ENCODE measurements at regions not wholly inside any gene's neighbourhood (a gene's known extent, or its start where the extent isn't known, plus 50 kb on each side); places are given as distances from the start of the nearest gene placed in this dataset.

- TF ChIP-seq, protein P1, sequence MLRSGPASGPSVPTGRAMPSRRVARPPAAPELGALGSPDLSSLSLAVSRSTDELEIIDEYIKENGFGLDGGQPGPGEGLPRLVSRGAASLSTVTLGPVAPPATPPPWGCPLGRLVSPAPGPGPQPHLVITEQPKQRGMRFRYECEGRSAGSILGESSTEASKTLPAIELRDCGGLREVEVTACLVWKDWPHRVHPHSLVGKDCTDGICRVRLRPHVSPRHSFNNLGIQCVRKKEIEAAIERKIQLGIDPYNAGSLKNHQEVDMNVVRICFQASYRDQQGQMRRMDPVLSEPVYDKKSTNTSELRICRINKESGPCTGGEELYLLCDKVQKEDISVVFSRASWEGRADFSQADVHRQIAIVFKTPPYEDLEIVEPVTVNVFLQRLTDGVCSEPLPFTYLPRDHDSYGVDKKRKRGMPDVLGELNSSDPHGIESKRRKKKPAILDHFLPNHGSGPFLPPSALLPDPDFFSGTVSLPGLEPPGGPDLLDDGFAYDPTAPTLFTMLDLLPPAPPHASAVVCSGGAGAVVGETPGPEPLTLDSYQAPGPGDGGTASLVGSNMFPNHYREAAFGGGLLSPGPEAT (IDR thresholded peaks at IDR 0.05; ENCODE audit: low read depth): no peak
- TF ChIP-seq SPI1 (IDR thresholded peaks at IDR 0.05; ENCODE audit: borderline replicate concordance, insufficient read depth, low read depth, low read length) (no peak), TARDBP (IDR thresholded peaks at IDR 0.05; ENCODE audit: borderline replicate concordance) (no peak), TAF1 (IDR thresholded peaks at IDR 0.05; ENCODE audit: borderline replicate concordance, low read depth, low read length) (no peak)
These were observed 76.9 kb upstream of the PAPOLG start (continued) for GRCh38 chr2:60679036-60679780.

DNA sequence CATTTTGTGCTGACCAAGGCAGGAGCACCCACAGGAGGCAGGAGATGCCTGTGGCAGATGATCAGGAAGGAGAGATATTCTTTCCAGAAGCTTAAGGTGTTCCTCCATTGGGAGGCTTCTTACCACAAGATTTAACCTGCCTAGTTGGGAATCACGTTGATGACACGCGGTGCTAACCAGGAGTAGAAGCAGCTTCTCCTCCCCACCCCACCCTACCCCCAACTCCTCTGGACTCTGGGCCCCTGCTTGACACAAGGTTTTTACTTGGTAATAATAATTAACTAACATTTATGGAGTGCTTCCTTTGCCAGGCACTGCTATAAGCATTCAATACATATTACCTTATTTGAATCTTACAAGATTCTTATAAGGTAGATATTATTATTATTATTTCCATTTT is 62.5 kb upstream of the PAPOLG start:
- peaks cover 0 to 3% of the 10 kb centered on the region in 2 experiments; a peak in 1 of 4 replicates for H3K27me3 ChIP-seq (replicated peaks in 1 of 2; ENCODE audit: control insufficient read depth in 2 of 2, insufficient read depth in 2 of 2, low read length in 1 of 2)
- DNase-seq (ENCODE audit: low read depth, low spot score): no peak
- in situ Hi-C loops (cut with MboI): no loop called here
- no peaks in the 10 kb centered on the region for H3K36me3 ChIP-seq (ENCODE audit: control insufficient read depth in 2 of 2, insufficient read depth in 2 of 2, low read length in 1 of 2)
- H3K4me1 ChIP-seq (ENCODE audit: control insufficient read depth, insufficient read depth, low read length): no peaks in the 10 kb centered on the region
- H3K79me2 ChIP-seq (ENCODE audit: control insufficient read depth, insufficient read depth, low read length): no peaks in the 10 kb centered on the region
- no peaks in the 10 kb centered on the region for H3K9me3 ChIP-seq (replicated peaks; ENCODE audit: control insufficient read depth, insufficient read depth, low read length)
- no TSS peak for BruUV-seq (replicated peaks)
- ChIA-PET SMC1A (ENCODE audit: uncharacterized antibody, unreplicated experiment) (no interaction called here), POLR2A (no interaction called here), RAD21 (ENCODE audit: unreplicated experiment) (no interaction called here), CTCF (no interaction called here)
- no peak overlapping the region for H3K4me3 ChIP-seq
- H3K9ac ChIP-seq (ENCODE audit: control insufficient read depth, insufficient read depth, low read length): no peak overlapping the region
- H2AFZ ChIP-seq (ENCODE audit: control insufficient read depth, low read depth, low read length): no peak overlapping the region
- ATAC-seq: no peak
- no peak overlapping the region for H3K4me2 ChIP-seq (ENCODE audit: control insufficient read depth, insufficient read depth)
- 77% methylated on average over 3 of the region's 3 CpGs for WGBS (ENCODE audit: insufficient coverage, insufficient replicate concordance, low lambda C conversion rate, missing lambda C conversion rate)
- intact Hi-C loops (cut with micrococcal nuclease; ENCODE audit: unreplicated experiment): no loop called here
- no peak overlapping the region for H3K27ac ChIP-seq (ENCODE audit: control insufficient read depth, insufficient read depth)
- no peaks in the 10 kb centered on the region for H4K20me1 ChIP-seq (ENCODE audit: control insufficient read depth, insufficient read depth)
- no peak for FAIRE-seq
- TF ChIP-seq CBX3 (IDR thresholded peaks at IDR 0.05; ENCODE audit: borderline replicate concordance, low read depth) (no peak), FOS (IDR thresholded peaks at IDR 0.05; ENCODE audit: borderline replicate concordance, extremely low read depth, insufficient read length) (no peak), CREM (IDR thresholded peaks at IDR 0.05; ENCODE audit: low read depth) (no peak), SMARCA5 (IDR thresholded peaks at IDR 0.05) (no peak), ZBED1 (IDR thresholded peaks at IDR 0.05; ENCODE audit: borderline replicate concordance) (no peak), ZSCAN29 (IDR thresholded peaks at IDR 0.05) (no peak), HDGF (IDR thresholded peaks at IDR 0.05) (no peak), NFIC (IDR thresholded peaks at IDR 0.05; ENCODE audit: low read depth, low read length) (no peak), KDM1A (IDR thresholded peaks at IDR 0.05; ENCODE audit: borderline replicate concordance) (no peak), SREBF2 (IDR thresholded peaks at IDR 0.05; ENCODE audit: low read length) (no peak), WRNIP1 (IDR thresholded peaks at IDR 0.05; ENCODE audit: borderline replicate concordance, low read depth, low read length) (no peak), NR2F1 (conservative IDR thresholded peaks at IDR 0.05) (no peak), RBBP5 (conservative IDR thresholded peaks at IDR 0.05) (no peak)
- TF ChIP-seq, protein P2, sequence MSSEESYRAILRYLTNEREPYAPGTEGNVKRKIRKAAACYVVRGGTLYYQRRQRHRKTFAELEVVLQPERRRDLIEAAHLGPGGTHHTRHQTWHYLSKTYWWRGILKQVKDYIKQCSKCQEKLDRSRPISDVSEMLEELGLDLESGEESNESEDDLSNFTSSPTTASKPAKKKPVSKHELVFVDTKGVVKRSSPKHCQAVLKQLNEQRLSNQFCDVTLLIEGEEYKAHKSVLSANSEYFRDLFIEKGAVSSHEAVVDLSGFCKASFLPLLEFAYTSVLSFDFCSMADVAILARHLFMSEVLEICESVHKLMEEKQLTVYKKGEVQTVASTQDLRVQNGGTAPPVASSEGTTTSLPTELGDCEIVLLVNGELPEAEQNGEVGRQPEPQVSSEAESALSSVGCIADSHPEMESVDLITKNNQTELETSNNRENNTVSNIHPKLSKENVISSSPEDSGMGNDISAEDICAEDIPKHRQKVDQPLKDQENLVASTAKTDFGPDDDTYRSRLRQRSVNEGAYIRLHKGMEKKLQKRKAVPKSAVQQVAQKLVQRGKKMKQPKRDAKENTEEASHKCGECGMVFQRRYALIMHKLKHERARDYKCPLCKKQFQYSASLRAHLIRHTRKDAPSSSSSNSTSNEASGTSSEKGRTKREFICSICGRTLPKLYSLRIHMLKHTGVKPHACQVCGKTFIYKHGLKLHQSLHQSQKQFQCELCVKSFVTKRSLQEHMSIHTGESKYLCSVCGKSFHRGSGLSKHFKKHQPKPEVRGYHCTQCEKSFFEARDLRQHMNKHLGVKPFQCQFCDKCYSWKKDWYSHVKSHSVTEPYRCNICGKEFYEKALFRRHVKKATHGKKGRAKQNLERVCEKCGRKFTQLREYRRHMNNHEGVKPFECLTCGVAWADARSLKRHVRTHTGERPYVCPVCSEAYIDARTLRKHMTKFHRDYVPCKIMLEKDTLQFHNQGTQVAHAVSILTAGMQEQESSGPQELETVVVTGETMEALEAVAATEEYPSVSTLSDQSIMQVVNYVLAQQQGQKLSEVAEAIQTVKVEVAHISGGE (CRISPR knock-in tag; IDR thresholded peaks at IDR 0.05): no peak
- TF ChIP-seq, protein P3, sequence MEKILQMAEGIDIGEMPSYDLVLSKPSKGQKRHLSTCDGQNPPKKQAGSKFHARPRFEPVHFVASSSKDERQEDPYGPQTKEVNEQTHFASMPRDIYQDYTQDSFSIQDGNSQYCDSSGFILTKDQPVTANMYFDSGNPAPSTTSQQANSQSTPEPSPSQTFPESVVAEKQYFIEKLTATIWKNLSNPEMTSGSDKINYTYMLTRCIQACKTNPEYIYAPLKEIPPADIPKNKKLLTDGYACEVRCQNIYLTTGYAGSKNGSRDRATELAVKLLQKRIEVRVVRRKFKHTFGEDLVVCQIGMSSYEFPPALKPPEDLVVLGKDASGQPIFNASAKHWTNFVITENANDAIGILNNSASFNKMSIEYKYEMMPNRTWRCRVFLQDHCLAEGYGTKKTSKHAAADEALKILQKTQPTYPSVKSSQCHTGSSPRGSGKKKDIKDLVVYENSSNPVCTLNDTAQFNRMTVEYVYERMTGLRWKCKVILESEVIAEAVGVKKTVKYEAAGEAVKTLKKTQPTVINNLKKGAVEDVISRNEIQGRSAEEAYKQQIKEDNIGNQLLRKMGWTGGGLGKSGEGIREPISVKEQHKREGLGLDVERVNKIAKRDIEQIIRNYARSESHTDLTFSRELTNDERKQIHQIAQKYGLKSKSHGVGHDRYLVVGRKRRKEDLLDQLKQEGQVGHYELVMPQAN (conservative IDR thresholded peaks at IDR 0.05): no peak

Data from GM12878 (cell line).